Right forelimb (tissue), 1 donor: ENCODE measurements at regions not wholly inside any gene's neighbourhood (a gene's known extent, or its start where the extent isn't known, plus 50 kb on each side); places are given as distances from the start of the nearest gene placed in this dataset.

ENCODE experiments used
- DNase-seq: peaks from one replicate; pipeline ENCODE4 v3.0.0-alpha.2; 2018

DNA sequence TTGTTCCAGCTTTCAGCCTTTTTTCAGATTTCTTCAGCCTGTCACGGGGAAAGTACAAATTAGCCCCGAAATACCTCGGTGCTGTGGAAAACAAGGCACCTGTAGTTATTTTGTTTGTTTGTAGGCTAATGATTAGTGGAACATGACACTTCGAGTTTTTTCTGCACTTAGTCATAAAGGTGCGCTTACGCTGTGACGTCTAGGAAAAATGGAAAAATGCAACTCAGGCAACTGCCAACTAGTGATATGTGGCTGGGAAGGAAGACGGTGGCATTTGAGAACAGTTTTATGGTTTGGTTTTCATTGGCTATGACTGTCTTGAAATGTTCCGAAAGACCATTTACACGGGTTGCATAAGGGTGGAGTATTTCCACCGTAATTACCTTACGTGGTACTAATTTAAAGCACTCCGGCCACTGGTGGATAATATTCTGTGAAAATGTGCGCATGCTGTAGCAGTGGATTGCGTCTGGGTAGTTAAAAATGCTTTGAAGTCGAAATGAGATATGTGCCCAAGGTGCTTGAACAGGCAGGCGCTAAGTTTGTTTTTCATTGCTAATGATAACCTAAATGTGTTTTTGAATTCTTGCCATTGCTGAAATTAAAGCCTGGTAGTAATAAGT is 94.5 kb upstream of the CELF2 start:
- no peak for DNase-seq

DNA sequence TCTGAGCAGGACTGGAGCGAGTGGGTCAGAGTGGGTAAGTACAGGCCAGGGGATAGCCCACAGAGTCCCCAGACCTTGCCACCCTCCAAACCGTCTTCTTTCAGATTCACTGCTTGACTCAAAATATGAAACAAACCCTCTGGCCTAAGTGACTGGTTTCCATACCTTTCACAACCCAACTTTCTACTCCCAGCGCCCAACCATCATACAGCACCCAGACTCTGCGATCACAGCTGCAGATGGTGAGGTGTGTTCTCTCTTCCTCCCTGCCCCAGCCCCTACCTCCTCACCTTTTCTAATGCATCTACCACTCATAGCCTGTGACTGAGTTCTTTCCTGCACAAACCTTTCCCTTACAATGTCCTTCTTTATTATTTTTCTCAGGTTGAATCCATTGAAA is 92.0 kb upstream of the CELF2 start:
- no peak for DNase-seq

DNA sequence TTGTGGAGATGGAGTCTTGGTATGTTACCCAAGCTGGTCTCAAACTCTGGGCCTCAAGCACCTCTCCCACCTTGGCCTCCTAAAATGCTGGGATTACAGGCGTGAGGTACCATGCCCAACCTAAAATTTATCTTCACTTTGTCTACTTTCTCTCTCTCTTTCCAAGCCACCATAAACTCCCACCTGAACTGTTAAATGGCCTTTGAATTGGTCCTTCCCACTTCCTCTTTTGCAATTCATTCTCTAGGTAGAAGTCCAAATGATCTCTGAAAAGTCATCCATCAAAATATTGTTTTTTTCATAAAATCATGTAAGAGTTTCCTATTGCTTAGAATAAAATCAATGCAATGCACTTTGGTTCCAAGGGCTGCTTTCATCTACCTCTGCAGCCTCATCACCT is 90.1 kb upstream of the CELF2 start:
- DNase-seq = no peak

DNA sequence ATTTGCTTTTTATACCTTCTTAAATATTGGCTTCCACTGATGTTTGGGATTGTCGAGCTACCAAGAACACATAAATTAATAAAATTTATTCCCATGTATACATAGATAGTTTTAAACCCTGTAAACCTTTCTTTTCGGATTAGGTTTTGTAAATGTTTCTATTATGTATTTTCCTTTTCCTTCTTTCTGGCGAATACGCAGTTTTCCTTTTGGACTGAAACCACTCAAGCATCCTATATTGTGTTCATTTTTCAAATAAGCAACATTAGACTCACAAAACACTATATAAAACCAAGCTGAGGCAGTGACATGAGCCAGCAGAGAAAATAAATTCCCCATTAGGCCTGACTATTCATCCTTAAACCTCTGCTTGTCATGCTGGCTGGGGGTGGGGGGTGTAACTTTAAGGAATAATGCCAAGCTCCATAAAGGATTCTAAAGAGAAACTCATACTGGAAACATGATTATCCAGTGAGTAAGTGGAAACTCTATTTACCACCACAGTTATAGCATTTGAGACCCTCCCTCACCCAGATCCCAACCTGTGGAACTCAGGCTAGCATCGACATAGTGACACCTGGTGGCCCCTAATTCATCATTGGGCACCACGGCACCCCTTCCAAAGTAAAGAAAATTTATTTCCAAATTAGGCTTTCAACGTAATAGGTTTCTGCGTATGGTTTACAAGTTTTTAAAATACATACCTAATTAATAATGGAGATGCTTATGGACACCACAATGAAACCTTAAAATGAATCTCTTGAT is 86.5 kb upstream of the CELF2 start:
- DNase-seq = no peak

DNA sequence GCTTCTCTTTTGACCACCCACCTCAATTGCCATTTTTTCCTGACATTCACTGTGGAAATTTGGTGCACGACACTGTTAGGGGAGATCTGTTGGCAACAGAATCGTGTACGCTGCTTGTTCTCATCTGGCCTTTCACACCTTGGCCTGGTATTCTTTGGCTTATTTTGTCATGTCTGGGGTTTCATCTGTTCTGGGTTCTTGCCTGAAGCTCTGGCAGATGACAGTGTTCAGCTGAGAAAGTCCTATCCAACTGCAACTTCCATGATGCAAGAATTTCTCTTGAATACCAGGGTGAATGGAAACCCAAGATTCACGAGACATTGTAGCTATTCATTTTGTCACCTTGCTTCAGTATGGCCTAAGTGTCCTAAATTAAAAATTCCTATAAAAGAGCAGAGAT is 82.6 kb upstream of the CELF2 start:
- DNase-seq = no peak

DNA sequence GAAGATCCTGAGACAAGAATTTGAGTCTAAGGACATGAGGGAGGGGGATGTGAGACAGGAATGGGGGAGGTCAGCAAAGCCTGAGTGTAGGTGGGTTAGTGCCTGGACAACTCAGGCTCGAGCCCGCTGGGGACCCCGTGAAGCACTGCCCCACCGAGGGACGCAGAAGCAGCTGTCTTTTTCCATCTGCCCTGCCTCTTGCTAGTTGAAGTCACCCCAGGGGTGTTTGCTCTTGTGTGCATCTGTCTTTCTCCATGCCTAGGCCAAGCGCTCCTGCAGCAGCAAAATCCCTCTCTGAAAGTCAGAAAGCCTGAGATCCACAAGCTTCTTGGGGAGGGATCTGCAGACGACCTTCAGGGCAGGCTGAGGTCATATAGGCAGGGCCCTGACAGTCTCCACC is 79.0 kb upstream of the CELF2 start:
- DNase-seq = no peak

DNA sequence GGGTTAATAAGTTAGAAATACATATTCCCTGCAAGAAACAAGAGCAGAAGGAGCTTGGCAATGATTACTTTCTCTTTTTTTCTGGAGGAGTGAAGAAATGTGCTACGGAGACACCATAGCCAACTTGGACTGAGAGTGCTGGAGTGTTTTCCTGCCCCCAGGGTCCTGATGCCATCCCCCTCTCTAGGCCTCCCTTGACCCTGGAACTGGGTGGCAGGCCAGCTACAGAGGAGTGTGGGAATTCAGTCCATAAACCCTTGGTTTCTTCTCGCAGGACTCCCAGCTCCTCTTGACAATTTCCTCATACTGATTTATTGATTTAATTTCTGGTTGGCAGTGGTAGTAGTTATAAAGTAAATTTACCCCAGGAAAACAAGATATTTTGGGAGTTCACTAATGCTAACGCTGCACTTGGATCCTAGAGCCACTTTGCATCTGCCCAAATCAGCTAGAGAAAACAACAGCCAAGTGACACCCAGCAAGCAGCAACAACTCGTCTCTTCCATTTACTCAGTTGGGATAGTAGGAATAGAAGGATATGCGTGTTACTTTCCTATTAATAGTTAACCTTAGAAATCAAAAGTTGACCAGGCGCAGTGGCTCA is 76.4 kb upstream of the CELF2 start:
- no peak for DNase-seq

DNA sequence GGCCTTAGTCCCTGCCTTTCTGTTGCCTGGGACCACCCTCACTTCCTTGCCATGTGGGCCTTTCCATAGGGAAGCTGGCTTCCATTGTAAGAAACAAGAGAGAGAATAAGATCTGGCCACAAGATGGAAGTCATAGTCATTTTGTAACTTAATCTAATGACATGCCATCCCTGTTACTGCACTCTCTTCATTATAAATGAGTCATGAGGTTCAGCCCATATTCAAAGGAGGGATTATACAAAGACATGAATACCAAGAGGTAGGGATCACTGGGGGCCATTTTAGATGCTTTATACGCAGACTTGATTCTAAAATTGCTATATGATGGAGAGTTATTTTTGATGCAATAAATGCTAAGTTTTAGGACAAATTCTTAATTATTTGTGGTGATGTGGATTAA is 75.2 kb upstream of the CELF2 start:
- DNase-seq = no peak

DNA sequence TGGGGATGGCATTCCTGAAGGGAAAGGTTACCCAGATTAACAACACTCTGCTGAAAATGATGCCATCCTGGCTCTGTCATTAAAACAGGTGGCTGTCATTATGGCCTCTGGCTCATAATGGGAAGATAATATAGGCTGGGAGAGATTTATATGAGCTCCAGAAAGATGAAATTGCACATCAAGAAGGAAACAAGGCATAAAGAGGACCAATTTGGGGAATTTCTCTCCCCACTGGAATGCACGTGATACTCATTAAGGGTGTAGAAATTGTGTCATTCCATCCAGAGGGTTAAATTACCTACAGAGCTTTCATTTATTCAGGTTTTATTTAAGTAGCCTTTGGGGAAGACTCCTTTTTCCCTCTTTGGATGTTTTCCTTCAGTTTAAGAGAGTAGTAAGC is 71.6 kb upstream of the CELF2 start:
- no peak for DNase-seq

DNA sequence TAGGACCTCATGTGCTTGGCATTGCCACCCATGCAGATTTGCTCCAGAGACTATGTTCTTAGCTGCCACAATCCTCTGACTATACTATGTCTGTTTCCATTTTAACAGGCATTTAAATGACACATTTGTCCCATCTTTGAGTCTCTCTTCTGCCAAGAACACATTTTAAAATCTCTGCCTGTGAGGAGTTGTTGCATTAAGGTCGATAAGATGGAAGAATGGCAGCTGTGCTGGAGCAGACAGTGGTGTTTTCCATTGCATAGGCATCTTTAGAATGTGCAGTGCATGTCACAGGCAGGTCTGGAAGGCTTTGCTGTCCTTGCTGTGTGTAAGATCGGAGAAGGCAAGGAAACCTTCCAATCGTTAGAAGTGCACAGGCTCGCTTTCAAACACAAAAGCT is 70.9 kb upstream of the CELF2 start:
- no peak for DNase-seq

DNA sequence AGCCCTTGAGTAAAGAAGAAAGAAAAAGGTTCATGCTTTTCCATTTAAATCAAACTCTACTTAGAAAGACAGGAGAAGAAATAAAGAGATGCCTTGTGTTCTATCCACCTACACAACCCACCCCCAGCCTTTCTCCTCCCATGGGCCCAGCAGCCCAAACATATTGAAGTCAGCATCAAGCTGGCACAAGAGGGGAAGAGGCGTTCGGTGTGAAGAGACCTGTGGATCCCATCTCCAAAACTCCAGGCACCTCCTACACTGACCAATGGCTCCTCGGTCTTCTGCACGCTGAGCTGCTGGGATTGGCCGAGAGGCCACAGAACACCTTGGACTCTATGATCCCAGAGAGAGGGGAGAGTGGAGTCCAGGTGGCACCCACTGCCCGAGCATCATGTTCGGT is 66.0 kb upstream of the CELF2 start:
- DNase-seq = no peak

DNA sequence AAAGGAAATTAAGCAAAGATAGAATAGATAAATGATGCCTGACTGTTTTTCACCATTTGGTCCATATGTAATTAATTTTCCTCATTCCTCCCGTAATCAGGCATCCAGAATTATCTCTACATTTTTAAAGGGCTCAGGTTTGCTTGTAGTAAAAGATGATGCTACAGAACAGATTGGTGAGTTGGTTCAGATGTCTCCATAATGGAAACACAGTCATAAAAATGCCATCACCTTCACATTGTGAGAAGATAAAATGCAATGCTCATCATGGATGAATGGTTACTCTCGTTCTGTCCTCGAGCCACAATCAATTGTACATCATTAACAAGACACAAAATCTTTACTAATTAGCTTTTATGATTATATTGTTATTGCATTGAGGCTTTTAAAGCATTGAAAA is 64.9 kb upstream of the CELF2 start:
- DNase-seq = no peak

DNA sequence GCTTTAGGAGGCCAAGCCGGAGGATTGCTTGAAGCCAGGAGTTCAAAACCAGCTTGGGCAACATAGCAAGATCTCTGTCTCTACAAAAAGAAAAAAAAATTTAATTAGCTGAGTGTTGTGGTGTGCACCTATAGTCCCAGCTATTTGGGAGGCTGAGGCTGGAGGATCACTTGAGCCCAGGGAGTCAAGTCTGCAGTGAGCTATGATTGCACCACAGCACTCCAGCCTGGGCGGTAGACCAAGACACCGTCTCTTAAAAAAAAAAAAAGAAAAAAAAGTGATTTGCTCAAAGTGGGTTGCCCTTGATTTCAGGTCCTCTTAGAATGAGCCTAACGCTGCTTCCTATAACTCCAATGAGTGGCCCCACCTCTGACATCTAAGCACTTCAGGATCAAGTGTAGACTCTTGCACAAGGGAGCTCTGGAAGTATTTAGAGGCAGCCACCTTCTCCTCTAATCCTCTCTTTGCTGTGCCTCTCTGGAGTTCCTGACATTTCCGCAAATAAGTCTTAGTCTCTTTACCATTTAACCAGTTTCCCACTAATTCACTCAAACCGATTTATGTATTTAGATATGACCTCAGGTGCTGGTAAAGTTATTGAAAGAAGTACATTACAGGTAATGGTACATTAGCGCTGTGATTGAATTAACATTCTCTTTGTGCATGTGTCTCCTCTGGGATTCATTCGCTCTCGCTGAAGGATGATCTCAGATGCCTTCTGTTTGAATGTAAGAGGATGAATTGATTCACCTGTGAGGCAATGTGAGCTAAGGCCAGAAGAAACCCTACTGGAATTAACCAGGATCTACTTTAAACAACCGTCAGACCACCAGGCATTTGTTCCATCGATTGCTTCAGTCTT is 60.8 kb upstream of the CELF2 start:
- no peak for DNase-seq

DNA sequence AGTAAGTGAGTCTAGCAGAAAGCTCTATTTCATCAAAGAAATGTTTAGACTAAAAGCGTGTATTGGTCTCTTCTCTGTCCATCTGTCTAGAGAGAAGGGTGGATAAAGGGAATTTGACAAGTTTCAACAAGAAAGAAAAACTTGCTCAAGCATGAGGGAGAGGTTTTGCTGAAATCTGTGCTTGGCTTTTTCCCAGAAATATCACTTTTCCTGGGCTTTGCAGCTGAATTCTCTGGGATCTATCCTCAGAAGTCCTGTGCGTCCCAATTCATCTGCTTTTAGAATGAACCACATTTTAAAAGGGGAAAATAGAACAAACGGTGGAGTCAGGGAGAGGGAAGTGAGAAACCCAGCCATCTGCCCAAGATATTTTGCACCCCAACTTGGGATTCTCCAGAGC is 59.6 kb upstream of the CELF2 start:
- no peak for DNase-seq

DNA sequence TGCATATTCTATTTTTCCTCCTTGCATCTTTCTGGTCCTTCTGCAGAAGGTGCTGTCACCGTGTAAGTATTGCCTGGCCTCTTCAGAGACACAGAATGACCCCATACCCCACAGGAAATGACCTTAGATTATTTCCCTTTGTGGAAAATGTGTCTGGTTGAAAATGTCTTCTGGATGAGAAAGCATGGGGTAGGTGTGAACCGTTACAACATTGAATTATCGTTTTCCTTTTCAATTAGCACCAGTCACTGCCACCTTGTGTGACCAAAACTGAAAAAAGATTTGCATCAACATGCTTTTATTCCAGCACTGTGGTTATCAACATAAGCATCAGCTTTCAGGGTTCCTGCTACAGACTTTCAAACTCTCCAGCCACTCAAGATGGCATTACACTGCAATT is 58.0 kb upstream of the CELF2 start:
- DNase-seq = no peak

DNA sequence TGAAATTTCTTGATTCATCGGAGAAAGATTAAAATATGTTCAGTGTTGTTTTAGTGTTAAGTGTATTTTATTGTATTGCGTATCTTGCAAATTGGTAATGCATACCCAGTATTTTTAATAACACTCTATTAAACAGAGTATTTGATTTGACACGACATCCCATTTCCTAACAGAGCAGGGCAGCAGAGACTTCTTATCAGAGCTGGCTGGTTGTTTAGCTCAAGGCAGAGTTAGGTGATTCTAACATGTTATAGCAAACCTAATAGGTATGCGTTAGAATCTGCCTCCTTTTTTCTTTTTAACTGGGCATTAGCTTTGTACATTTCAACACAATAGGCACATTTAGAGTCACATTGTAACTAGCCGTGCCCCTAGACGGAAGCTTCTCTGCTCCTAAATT is 57.1 kb upstream of the CELF2 start:
- DNase-seq = no peak

DNA sequence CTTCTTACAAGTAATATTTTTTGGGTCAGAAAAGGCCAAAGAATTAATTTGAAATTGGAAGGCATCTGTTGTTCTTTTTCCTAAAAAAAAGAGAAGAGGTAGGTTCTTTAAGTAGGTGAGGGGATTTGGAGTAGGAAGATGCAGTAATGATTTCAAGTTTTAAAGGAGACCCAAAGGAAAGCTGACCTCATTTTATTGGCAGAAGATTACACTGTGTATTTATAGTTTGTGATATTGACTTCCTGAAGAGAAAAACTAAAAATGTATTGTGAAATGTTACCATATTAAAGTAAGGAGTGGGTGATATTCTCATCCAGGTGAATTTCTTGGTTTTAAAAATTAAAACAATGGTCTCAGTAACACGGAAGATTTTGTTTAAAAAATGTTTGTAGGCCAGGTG is 56.6 kb upstream of the CELF2 start:
- no peak for DNase-seq

DNA sequence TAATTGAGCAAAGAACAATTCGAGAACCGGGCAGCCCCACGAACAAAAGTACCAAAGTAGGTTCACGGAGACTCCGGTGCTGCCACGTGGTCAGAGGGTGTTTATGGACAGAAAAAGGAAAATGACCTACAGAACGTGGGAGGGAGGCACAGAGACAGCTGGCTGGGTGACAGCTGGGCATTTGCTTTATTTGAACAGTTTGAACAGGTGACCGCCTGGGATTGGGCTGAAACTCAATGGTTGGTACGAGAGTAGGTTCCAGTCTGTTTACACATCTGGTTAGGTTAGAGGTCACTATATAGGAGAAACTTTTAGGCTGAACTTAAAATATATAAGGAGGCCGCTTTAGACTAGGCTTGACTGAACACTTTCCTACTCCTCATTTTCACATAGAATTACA is 50.6 kb upstream of the CELF2 start:
- DNase-seq = no peak

DNA sequence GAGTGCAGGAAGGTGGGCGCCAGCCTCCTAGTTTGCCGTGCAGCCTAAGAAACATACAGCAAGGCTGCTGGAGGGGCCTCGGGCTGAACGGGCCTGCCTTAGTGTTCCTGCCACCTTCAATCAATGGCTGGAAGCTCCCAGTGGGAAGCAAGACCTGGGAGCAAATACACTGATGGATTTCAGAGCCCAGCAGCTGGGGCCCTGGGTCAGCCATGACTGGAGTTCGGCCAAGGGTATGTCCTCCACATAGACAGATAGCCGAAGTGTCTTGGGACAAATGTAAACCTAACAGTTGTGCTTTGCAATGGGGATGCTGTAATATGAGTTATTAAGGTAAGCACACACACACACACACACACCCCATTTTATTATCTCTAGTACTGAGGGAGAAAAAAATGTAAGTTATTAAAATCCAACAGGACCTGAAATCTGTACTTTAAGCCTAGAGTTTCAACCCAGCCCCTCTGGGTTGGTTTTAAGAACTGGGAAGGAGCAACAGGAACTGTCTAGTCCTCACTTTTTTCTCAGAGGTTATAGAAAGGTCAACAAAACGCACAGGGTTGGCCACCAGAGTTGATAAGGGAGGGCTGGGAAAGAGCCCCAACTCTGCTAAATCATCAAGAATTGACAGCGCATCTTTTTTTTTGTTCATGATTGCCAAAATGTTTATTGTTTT is 50.0 kb upstream of the CELF2 start:
- DNase-seq = no peak
